ENCODE measurements at regions not wholly inside any gene's neighbourhood (a gene's known extent, or its start where the extent isn't known, plus 50 kb on each side); places are given as distances from the start of the nearest gene placed in this dataset.

DNA sequence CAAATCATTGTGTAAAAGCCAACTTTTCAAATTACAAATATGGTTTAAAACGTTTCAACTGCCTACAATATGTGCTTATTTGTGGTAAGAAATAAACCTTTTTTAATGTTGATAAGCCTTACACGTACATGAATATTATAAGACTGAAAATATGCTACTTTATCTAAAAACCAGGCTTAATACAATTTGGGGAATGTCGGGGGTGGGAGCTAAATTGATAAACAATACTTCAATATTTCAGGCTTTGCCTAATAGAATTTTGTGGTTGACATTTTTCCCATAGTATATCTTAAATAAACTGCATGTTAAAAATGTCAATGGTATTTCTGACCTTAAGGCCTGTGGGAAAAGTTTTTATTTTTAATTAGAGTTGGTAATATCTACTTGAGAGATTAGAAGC, 69.8 kb upstream of the SLIT2 start:
- TF ChIP-seq, protein P1, sequence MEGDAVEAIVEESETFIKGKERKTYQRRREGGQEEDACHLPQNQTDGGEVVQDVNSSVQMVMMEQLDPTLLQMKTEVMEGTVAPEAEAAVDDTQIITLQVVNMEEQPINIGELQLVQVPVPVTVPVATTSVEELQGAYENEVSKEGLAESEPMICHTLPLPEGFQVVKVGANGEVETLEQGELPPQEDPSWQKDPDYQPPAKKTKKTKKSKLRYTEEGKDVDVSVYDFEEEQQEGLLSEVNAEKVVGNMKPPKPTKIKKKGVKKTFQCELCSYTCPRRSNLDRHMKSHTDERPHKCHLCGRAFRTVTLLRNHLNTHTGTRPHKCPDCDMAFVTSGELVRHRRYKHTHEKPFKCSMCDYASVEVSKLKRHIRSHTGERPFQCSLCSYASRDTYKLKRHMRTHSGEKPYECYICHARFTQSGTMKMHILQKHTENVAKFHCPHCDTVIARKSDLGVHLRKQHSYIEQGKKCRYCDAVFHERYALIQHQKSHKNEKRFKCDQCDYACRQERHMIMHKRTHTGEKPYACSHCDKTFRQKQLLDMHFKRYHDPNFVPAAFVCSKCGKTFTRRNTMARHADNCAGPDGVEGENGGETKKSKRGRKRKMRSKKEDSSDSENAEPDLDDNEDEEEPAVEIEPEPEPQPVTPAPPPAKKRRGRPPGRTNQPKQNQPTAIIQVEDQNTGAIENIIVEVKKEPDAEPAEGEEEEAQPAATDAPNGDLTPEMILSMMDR (IDR thresholded peaks at IDR 0.05): no peak
- TF ChIP-seq POLR2A (IDR thresholded peaks at IDR 0.05): no peak

Data from adrenal gland (tissue), 5 donors.